HEK293 (cell line): ENCODE measurements at regions not wholly inside any gene's neighbourhood (a gene's known extent, or its start where the extent isn't known, plus 50 kb on each side); places are given as distances from the start of the nearest gene placed in this dataset.

Experiments
- CTCF ChIP-seq: fragments of 450-650 bp; formaldehyde crosslinking; IDR thresholded peaks from 2 replicates; pipeline ENCODE4 v1.5.1; 2016; ENCODE audit warnings: missing biosample characterization, missing genetic modification characterization
- GLIS2 ChIP-seq: fragments of 450-650 bp; formaldehyde crosslinking; IDR thresholded peaks from 2 replicates; pipeline ENCODE4 v1.5.1; 2016; ENCODE audit warnings: missing biosample characterization, missing genetic modification characterization
- ZNF146 ChIP-seq: fragments of 450-650 bp; formaldehyde crosslinking; IDR thresholded peaks from 2 replicates; pipeline ENCODE4 v1.5.1; 2016; ENCODE audit warnings: missing biosample characterization, missing genetic modification characterization

- TF ChIP-seq ZNF146 (tag by site-specific recombination) (no peak), CTCF (tag by site-specific recombination) (no peak), GLIS2 (tag by site-specific recombination) (no peak)
These were observed 75.5 kb upstream of the GGTLC1 start for GRCh38 chr20:24064092-24064491.
